PC-3 (cell line): ENCODE measurements at regions not wholly inside any gene's neighbourhood (a gene's known extent, or its start where the extent isn't known, plus 50 kb on each side); places are given as distances from the start of the nearest gene placed in this dataset.

Experiments
- ATAC-seq: fragments of 200-7000 bp; cut with Tn5 transposase; 2 replicates; pipeline ENCODE4 v1.9.1; 2020; ENCODE audit warnings: mild to moderate bottlenecking, moderate library complexity
- BruUV-seq: library from RNA; stranded (reverse); fragments of 400-500 nt; replicated peaks from 2 replicates; lab custom pipeline; 2021; lab: Mats Ljungman, UMichigan
- CTCF ChIA-PET: fragments of 300-600 bp; sonication (Branson Sonifier 250); formaldehyde crosslinking; loops from one replicate; lab custom pipeline; 2022; ENCODE audit warnings: antibody characterized with exemption; lab: Charles Lee
- POLR2A ChIA-PET: fragments of 300-600 bp; sonication (Branson Sonifier 250); formaldehyde crosslinking; loops from one replicate; lab custom pipeline; 2022; ENCODE audit warnings: antibody characterized with exemption; ENCODE audit not compliant: unreplicated experiment; lab: Charles Lee
- DNase-seq: peaks from one replicate; pipeline ENCODE4 v3.0.0-alpha.2; 2015
- H2AFZ ChIP-seq: fragments of 300-600 bp; sonication (generic); 2 replicates; pipeline ENCODE4 v1.6.0; 2016; ENCODE audit warnings: antibody characterized with exemption, low read length
- H3F3A ChIP-seq: fragments of 300-600 bp; sonication (generic); one replicate; pipeline ENCODE4 v1.6.0; 2017; ENCODE audit warnings: antibody characterized with exemption, low read length, control low read depth, mild to moderate bottlenecking; ENCODE audit not compliant: unreplicated experiment
- H3K27ac ChIP-seq: fragments of 300-600 bp; sonication (generic); 2 replicates; pipeline ENCODE4 v1.5.1; 2016; ENCODE audit warnings: mild to moderate bottlenecking, low read length
- H3K27me3 ChIP-seq: fragments of 300-600 bp; sonication (generic); 2 replicates; pipeline ENCODE4 v1.6.1; 2016; ENCODE audit warnings: low read length, mixed read lengths
- H3K36me3 ChIP-seq: fragments of 300-600 bp; sonication (generic); 2 replicates; pipeline ENCODE4 v1.6.1; 2016; ENCODE audit warnings: low read depth, mixed run types, low read length, mixed read lengths
- H3K4me1 ChIP-seq: fragments of 300-600 bp; sonication (generic); 2 replicates; pipeline ENCODE4 v1.5.1; 2016; ENCODE audit warnings: low read length; ENCODE audit not compliant: insufficient read depth
- H3K4me2 ChIP-seq: fragments of 300-600 bp; sonication (generic); 2 replicates; pipeline ENCODE4 v1.6.0; 2016; ENCODE audit warnings: low read length
- H3K4me3 ChIP-seq: fragments of 300-600 bp; sonication (generic); 2 replicates; pipeline ENCODE4 v1.5.1; 2016; ENCODE audit warnings: mild to moderate bottlenecking, low read length, mixed read lengths
- H3K79me2 ChIP-seq: fragments of 300-600 bp; sonication (generic); 2 replicates; pipeline ENCODE4 v1.6.1; 2017; ENCODE audit warnings: low read length, mixed read lengths
- H3K9ac ChIP-seq: fragments of 300-600 bp; sonication (generic); 2 replicates; pipeline ENCODE4 v1.6.0; 2016; ENCODE audit warnings: mild to moderate bottlenecking, low read length
- H3K9me2 ChIP-seq: fragments of 300-600 bp; sonication (generic); replicated peaks from 2 replicates; pipeline ENCODE4 v1.6.1; 2016; ENCODE audit warnings: mixed run types, low read length, mixed read lengths
- H3K9me3 ChIP-seq: fragments of 300-600 bp; sonication (generic); 2 replicates; pipeline ENCODE4 v1.6.1; 2016; ENCODE audit warnings: low read length, mixed read lengths
- H4K20me1 ChIP-seq: fragments of 300-600 bp; sonication (generic); 2 replicates; pipeline ENCODE4 v1.6.1; 2016; ENCODE audit warnings: low read length, mixed read lengths
- EZH2 ChIP-seq: fragments of 300-600 bp; sonication (generic); IDR thresholded peaks from one replicate; pipeline ENCODE4 v1.6.1; 2017; ENCODE audit warnings: antibody characterized with exemption, mild to moderate bottlenecking, low read length; ENCODE audit not compliant: unreplicated experiment
- EZH2phosphoT487 ChIP-seq: fragments of 300-600 bp; sonication (generic); IDR thresholded peaks from 2 replicates; pipeline ENCODE4 v1.6.1; 2018; ENCODE audit warnings: mild to moderate bottlenecking, antibody characterized with exemption, low read length, borderline replicate concordance
- intact Hi-C: fragments of 100-400 bp; cut with micrococcal nuclease; formaldehyde crosslinking; loops from 2 replicates; pipeline ENCODE4 v1.9.0; 2023
- TF ChIP-seq, protein P1 (sequence below): fragments of 300-600 bp; sonication (generic); conservative IDR thresholded peaks from 2 replicates; pipeline ENCODE4 v1.5.1; 2017; ENCODE audit warnings: antibody characterized with exemption, low read depth, mild to moderate bottlenecking, low read length

DNA sequence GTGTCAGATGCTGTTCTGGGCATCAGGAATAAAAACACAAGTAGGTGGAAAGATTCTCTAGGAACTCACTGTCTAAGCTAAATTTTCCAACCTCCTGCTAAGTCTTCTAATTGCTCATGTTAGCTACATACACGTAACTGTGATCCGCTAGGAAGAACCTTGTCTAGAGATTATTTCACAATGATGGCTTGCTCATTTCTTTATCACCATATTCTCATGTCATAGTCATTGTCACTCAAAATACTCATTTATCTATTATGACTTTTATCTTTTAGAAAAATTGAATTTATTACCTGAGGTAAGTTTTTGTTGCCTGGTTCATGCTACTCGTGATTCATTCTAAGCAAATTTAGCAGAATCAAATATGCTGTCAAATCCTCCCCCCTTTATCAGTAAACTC lies 1402.4 kb upstream of the FLRT2 start:
- CTCF ChIA-PET: no interaction called here
- H3K4me3 ChIP-seq: no peak overlapping the region
- no peak overlapping the region for H3K27ac ChIP-seq
- TF ChIP-seq EZH2 (no peak), EZH2phosphoT487 (no peak)
- TF ChIP-seq, protein P1, sequence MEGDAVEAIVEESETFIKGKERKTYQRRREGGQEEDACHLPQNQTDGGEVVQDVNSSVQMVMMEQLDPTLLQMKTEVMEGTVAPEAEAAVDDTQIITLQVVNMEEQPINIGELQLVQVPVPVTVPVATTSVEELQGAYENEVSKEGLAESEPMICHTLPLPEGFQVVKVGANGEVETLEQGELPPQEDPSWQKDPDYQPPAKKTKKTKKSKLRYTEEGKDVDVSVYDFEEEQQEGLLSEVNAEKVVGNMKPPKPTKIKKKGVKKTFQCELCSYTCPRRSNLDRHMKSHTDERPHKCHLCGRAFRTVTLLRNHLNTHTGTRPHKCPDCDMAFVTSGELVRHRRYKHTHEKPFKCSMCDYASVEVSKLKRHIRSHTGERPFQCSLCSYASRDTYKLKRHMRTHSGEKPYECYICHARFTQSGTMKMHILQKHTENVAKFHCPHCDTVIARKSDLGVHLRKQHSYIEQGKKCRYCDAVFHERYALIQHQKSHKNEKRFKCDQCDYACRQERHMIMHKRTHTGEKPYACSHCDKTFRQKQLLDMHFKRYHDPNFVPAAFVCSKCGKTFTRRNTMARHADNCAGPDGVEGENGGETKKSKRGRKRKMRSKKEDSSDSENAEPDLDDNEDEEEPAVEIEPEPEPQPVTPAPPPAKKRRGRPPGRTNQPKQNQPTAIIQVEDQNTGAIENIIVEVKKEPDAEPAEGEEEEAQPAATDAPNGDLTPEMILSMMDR: no peak
- H3K9me3 ChIP-seq: peaks cover 5% of the 10 kb centered on the region; the same call in 1 of the 2 replicates
- no peaks in the 10 kb centered on the region for H3K27me3 ChIP-seq
- H4K20me1 ChIP-seq: no peaks in the 10 kb centered on the region
- no peaks in the 10 kb centered on the region for H3K4me1 ChIP-seq
- intact Hi-C loops: no loop called here
- H3K9me2 ChIP-seq: no peaks in the 10 kb centered on the region
- POLR2A ChIA-PET: no interaction called here
- no peaks in the 10 kb centered on the region for H3K79me2 ChIP-seq
- no peaks in the 10 kb centered on the region for H3F3A ChIP-seq
- H3K9ac ChIP-seq: no peak overlapping the region
- no peak overlapping the region for H2AFZ ChIP-seq
- ATAC-seq (no peak), DNase-seq (no peak)
- BruUV-seq: no TSS peak
- H3K36me3 ChIP-seq: no peaks in the 10 kb centered on the region
- H3K4me2 ChIP-seq: no peak overlapping the region; the same call in 1 of the 2 replicates

DNA sequence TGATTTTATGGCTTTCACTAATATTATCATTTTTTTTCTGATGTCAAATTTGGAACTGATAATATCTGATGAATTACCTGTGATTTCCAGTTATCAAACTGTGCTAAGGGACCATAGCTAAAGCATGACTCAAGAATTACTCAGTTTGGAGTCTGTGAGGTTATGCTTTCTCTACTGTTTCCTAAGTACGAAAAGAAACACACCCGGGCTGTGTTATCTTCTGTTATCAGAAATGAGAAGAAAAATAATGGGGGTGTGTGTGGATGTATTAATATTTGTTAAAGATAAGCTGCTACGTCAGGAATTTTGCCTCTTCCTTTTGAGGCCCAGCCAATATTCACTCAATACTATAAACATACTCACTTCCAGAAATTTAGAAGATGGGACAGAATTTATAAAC lies 1401.9 kb upstream of the FLRT2 start:
- no peak overlapping the region for H3K4me3 ChIP-seq
- ChIA-PET CTCF (no interaction called here), POLR2A (no interaction called here)
- no peak overlapping the region for H3K27ac ChIP-seq
- peaks cover 5% of the 10 kb centered on the region; the same call in 1 of the 2 replicates for H3K9me3 ChIP-seq
- no peak overlapping the region for H2AFZ ChIP-seq
- H3K27me3 ChIP-seq: no peaks in the 10 kb centered on the region
- DNase-seq (peak; percentile 27), ATAC-seq (no peak)
- no peaks in the 10 kb centered on the region for H3K9me2 ChIP-seq
- H3K36me3 ChIP-seq: no peaks in the 10 kb centered on the region
- no peak overlapping the region for H3K9ac ChIP-seq
- H3K4me1 ChIP-seq: no peaks in the 10 kb centered on the region
- intact Hi-C loops: no loop called here
- no peaks in the 10 kb centered on the region for H3K79me2 ChIP-seq
- BruUV-seq: no TSS peak
- no peaks in the 10 kb centered on the region for H4K20me1 ChIP-seq
- no peaks in the 10 kb centered on the region for H3F3A ChIP-seq
- TF ChIP-seq, protein P1: no peak
- TF ChIP-seq EZH2phosphoT487 (no peak), EZH2 (no peak)
- H3K4me2 ChIP-seq: peak overlapping the region; percentile 24

DNA sequence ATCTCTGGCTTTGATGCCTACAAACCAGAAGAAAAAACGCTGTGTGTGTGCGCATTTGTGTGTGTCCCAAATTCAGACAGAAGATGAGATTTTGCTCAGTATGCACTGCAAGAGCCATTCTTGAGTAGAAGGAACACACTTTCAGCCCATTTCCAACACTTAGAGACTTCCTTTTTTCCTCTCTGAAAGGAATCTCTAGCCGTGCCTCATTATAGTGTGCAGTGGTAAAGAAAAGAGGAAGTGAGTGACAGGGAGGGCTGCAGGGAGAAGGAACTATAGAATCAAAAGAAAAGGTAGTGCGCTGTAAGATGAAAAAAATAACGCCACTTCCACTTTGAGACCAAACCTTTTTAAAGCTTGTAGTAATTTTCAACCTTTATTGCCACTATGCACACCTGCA lies 1400.9 kb upstream of the FLRT2 start:
- Histone ChIP-seq H3K4me3 (no peak overlapping the region), H3K9me2 (no peaks in the 10 kb centered on the region), H3K79me2 (no peaks in the 10 kb centered on the region), H3K27ac (no peak overlapping the region), H3F3A (no peaks in the 10 kb centered on the region), H2AFZ (peak overlapping the region; percentile 37; the same call in 1 of the 2 replicates), H3K4me2 (0 out of 2 replicates have a peak overlapping the region, but pooled peaks have one; percentile 0), H3K36me3 (no peaks in the 10 kb centered on the region), H3K9ac (no peak overlapping the region), H3K27me3 (no peaks in the 10 kb centered on the region), H4K20me1 (no peaks in the 10 kb centered on the region), H3K4me1 (no peaks in the 10 kb centered on the region), H3K9me3 (peaks cover 2% of the 10 kb centered on the region; the same call in 1 of the 2 replicates)
- CTCF ChIA-PET: no interaction called here
- ATAC-seq (no peak), DNase-seq (no peak)
- BruUV-seq: no TSS peak
- POLR2A ChIA-PET: no interaction called here
- intact Hi-C loops: no loop called here
- no peak for TF ChIP-seq EZH2phosphoT487
- TF ChIP-seq, protein P1: no peak
- TF ChIP-seq EZH2: no peak
